IPS-NIHi7 (cell line): ENCODE measurements at regions not wholly inside any gene's neighbourhood (a gene's known extent, or its start where the extent isn't known, plus 50 kb on each side); places are given as distances from the start of the nearest gene placed in this dataset.
"Not testable (repeated sequence)": the region's sequence is repeated elsewhere in the genome, so short reads cannot be mapped to it uniquely, and the experiment has no call there.

Experiments used
- DNase-seq: peaks from one replicate; pipeline ENCODE4 v3.0.0; 2012; ENCODE audit warnings: mixed read lengths; ENCODE audit errors: extremely low spot score

GRCh38 chr17:72366626-72367025 lies 245.8 kb downstream of the SOX9 start:
- DNase-seq, result no peak

GRCh38 chr17:72368191-72368590 lies 247.4 kb downstream of the SOX9 start:
- DNase-seq, result no peak

- no peak for DNase-seq
These were observed 248.5 kb downstream of the SOX9 start for GRCh38 chr17:72369366-72369765.

GRCh38 chr17:72370819-72371218 lies 250.0 kb downstream of the SOX9 start:
- no peak for DNase-seq

- DNase-seq, result no peak
These were observed 251.4 kb downstream of the SOX9 start for GRCh38 chr17:72372185-72372584.

GRCh38 chr17:72373910-72374741 lies 253.3 kb downstream of the SOX9 start:
- DNase-seq, result no peak

- no peak for DNase-seq
These were observed 255.9 kb downstream of the SOX9 start for GRCh38 chr17:72376526-72377345.

GRCh38 chr17:72378414-72379390 lies 257.9 kb downstream of the SOX9 start:
- DNase-seq, result no peak

- DNase-seq, result no peak
These were observed 258.7 kb downstream of the SOX9 start for GRCh38 chr17:72379516-72379915.

GRCh38 chr17:72380120-72380519 lies 259.3 kb downstream of the SOX9 start:
- no peak for DNase-seq

- DNase-seq, result no peak
These were observed 259.9 kb downstream of the SOX9 start for GRCh38 chr17:72380737-72381136.

GRCh38 chr17:72381597-72382397 lies 261.0 kb downstream of the SOX9 start:
- DNase-seq, result peak; percentile 73

GRCh38 chr17:72382971-72383722 lies 262.3 kb downstream of the SOX9 start:
- peak; percentile 82 for DNase-seq

- no peak for DNase-seq
These were observed 264.7 kb downstream of the SOX9 start for GRCh38 chr17:72385475-72385874.

- DNase-seq, result not testable (repeated sequence)
These were observed 265.4 kb downstream of the SOX9 start for GRCh38 chr17:72386173-72386572.

- no peak for DNase-seq
These were observed 265.9 kb downstream of the SOX9 start for GRCh38 chr17:72386619-72387237.

- no peak for DNase-seq
These were observed 266.7 kb downstream of the SOX9 start for GRCh38 chr17:72387487-72387886.

- DNase-seq, result no peak
These were observed 267.1 kb downstream of the SOX9 start for GRCh38 chr17:72387969-72388368.

- no peak for DNase-seq
These were observed 268.1 kb downstream of the SOX9 start for GRCh38 chr17:72388765-72389473.
